Body of pancreas (tissue), 4 donors: ENCODE measurements at regions not wholly inside any gene's neighbourhood (a gene's known extent, or its start where the extent isn't known, plus 50 kb on each side); places are given as distances from the start of the nearest gene placed in this dataset.

ENCODE experiments used
- POLR2A ChIP-seq, 3 donors: fragments of 450-650 bp; IDR thresholded peaks; one replicate each; pipeline ENCODE4 v1.6.1; 2016; ENCODE audit warnings: antibody characterized with exemption in 3 of 3, mild to moderate bottlenecking in 2 of 3
- TF ChIP-seq, protein P1 (sequence below), 7 experiments: fragments of 450-650 bp in 4 of 7; fragments of 200-600 bp in 3 of 7; sonication (generic) in 3 of 7; IDR thresholded peaks; one replicate each; pipeline ENCODE4 v1.5.1; 2016 to 2019; ENCODE audit warnings: antibody characterized with exemption in 7 of 7

DNA sequence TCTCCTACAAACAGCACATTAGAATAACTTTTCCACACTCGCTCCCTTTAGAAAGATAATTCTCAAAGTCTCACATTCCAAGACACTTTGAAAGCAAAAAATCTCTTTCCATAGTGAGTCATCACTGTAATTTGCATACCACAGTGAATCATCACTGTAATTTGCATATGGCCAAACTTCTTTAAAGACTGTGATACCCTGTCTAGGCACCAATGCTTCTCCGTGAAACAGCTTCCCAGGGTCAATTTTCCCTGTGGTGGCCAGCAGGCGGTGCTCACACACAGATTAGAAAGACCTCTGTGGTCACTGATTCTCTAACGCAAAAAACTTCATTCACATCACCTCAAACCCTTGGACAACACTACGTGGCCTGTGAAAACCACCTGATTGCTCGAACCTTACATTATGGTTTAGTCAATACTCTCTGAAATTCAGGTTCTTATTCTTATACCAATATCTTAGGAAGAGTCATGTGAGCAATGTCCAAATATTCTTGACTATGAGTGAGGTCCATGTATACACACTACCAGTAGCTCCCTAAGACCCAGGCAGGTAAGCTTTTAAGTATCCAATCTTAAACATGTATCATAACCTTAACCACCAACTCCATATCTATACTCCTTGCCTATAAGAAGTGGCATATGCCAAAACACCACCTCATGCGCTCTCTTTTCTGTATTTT is 78.5 kb upstream of the PHACTR1 start:
- no peak for TF ChIP-seq POLR2A (IDR thresholded peaks at IDR 0.05)
- TF ChIP-seq, protein P1, sequence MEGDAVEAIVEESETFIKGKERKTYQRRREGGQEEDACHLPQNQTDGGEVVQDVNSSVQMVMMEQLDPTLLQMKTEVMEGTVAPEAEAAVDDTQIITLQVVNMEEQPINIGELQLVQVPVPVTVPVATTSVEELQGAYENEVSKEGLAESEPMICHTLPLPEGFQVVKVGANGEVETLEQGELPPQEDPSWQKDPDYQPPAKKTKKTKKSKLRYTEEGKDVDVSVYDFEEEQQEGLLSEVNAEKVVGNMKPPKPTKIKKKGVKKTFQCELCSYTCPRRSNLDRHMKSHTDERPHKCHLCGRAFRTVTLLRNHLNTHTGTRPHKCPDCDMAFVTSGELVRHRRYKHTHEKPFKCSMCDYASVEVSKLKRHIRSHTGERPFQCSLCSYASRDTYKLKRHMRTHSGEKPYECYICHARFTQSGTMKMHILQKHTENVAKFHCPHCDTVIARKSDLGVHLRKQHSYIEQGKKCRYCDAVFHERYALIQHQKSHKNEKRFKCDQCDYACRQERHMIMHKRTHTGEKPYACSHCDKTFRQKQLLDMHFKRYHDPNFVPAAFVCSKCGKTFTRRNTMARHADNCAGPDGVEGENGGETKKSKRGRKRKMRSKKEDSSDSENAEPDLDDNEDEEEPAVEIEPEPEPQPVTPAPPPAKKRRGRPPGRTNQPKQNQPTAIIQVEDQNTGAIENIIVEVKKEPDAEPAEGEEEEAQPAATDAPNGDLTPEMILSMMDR (IDR thresholded peaks at IDR 0.05): peak; percentile 36 to 69 (median 61)
